GM18520 (cell line): ENCODE measurements at regions not wholly inside any gene's neighbourhood (a gene's known extent, or its start where the extent isn't known, plus 50 kb on each side); places are given as distances from the start of the nearest gene placed in this dataset.

Experiments
- ATAC-seq: cut with Tn5 transposase; IDR thresholded peaks from one replicate; pipeline ENCODE4 v1.9.1; 2021; ENCODE audit not compliant: unreplicated experiment

GRCh38 chr18:55121397-55122170 is 162.3 kb upstream of the CCDC68 start:
- no peak for ATAC-seq

DNA sequence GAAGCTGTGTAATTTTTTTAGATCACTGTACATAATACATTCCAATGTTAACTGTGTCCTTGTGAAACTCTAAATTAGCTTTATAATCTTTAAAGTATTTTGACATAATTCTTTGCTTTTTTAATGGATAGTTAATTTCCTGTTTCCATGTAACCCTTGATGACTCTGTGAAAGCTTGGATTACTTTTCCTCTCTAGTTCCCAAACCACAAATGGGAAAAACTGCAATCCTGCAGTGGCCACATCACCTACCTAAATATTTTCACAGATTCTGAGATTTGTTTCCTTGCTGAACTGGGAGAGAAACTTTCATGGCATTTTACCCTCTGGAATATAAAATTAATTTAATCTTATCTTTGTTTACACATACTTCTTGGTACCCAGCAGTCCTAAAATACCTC is 161.6 kb upstream of the CCDC68 start:
- no peak for ATAC-seq

DNA sequence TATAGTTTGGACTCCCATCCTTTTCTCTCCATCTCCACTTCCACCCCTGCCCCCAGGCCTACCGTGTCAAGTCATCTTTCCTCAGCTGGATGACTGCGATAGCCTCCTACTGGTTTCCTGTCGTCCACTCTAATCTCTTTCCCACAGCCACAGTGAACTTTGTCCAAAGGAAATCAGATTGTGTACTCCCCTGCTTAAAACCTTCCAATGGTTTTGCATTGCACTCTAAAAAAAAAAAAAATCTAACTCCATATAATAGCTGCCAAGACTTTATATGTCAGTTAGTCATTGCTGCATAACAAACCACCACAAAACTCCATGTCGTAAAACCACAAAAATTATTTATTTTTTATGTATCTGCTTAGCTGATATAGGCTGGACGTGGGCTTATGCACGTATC is 160.2 kb upstream of the CCDC68 start:
- no peak for ATAC-seq

- ATAC-seq = no peak
Observed at GRCh38 chr18:55119016-55119415, 159.8 kb upstream of the CCDC68 start.

- no peak for ATAC-seq
Observed at GRCh38 chr18:55116863-55117262, 157.6 kb upstream of the CCDC68 start.

- no peak for ATAC-seq
Observed at GRCh38 chr18:55115606-55116005, 156.3 kb upstream of the CCDC68 start.

DNA sequence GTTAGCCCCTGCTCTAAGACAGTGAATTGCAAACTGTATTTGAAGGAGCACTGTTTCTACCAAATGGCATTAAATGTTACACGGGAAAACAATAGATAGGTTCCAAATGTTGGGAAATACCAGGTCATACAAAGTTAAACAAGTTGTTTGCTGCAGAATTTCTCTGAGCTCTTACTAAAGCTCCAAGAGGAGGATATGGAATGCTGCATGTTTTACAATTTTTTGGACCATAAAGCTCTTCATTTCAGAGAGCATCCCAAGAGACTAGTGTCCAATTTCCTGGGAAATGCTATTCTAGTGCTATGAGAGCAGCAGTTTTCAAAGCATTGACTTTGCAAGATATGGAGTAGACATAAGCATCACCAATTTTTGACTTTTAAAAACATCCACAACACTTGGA is 155.6 kb upstream of the CCDC68 start:
- no peak for ATAC-seq

DNA sequence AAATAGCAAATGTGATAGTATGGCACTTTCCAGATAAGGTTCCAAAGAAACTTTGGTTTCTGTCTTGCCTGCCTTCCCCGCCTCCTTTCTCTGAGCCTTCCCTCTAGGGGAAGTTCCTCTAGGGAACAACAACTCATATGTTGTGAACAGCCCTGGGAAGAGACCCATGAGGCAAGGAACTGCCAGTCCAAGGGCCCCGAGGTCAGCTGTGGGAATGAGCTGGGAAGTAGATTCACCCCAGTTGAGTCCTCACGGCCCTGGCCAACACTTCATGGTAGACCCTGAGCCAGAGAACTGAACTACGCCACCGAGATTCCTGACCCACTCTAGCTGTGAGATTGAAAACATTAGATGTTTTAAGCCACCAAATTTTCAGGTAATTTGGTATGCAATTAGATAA is 154.5 kb upstream of the CCDC68 start:
- ATAC-seq = no peak

GRCh38 chr18:55111271-55111670 is 152.0 kb upstream of the CCDC68 start:
- ATAC-seq = no peak

GRCh38 chr18:55110436-55110835 is 151.2 kb upstream of the CCDC68 start:
- no peak for ATAC-seq

- no peak for ATAC-seq
Observed at GRCh38 chr18:55109818-55110414, 150.7 kb upstream of the CCDC68 start.

- ATAC-seq = no peak
Observed at GRCh38 chr18:55106906-55107305, 147.6 kb upstream of the CCDC68 start.

DNA sequence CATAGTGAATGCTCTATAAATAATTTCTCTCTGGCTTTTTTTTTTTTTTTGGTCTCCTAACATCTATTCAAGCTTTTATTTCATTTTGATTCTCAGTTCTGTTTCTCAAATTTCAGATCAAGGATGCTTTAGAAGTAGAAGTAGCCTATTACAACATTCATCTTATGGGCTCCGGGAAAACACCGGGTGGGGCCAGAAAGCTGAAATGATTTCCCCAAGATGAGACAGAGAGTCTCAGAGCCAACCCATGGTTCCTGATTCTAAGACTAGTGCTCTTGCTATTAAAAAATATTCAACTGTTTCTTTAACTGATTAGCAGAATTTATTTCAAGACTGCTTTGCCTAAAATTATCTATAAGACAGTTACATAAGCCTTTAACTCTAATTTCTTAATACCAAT is 147.2 kb upstream of the CCDC68 start:
- ATAC-seq = no peak

GRCh38 chr18:55105873-55106272 is 146.6 kb upstream of the CCDC68 start:
- no peak for ATAC-seq

GRCh38 chr18:55102958-55103456 is 143.7 kb upstream of the CCDC68 start:
- no peak for ATAC-seq

DNA sequence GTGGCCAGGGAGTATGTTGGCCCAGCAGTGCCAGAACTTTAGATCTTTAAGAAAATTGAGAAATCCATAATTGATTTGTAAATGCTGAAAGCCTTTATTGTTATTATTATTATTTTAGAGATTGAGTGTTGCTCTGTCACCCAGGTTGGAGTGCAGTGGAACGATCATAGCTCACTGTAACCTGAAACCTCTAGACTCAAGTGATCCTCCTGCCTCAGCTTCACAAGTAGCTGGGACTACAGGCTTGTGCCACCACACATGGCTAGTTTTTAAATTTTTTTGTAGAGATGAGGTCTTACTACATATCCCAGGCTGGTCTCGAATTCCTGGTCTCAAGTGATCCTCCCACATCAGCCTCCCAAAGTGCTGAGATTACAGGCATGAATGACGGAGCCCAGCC is 143.2 kb upstream of the CCDC68 start:
- no peak for ATAC-seq

- ATAC-seq = no peak
Observed at GRCh38 chr18:55101458-55101824, 142.2 kb upstream of the CCDC68 start.

DNA sequence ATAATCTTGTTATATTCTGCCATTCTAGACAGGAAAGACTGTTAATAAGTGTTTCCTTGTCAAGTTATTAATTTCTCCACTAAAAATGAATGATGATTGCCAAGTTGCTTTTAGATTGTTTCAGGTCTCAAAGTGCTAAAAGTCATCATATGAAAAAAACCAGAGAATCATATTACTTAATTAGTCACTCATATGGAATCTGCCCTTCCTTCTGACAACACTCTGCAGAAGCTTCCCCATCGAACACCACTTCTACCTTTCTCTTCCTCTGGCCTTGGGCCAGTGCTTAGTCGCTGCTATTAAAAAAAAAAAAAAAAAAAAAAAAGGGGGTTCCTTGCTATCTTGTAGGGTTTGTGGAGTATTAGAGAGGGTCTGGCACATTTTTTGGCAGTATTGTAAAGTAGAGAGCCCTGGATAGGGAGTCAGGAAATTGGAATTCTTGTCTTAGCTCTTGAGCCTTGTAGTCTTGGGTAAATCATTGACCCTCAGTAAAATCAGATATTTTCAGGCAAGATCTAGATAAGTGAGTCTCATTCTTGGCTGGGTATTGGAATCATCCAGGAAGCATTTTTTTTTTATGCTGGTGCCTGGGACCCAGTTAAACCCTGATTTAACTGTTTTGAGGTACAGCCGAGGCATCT is 141.7 kb upstream of the CCDC68 start:
- no peak for ATAC-seq

DNA sequence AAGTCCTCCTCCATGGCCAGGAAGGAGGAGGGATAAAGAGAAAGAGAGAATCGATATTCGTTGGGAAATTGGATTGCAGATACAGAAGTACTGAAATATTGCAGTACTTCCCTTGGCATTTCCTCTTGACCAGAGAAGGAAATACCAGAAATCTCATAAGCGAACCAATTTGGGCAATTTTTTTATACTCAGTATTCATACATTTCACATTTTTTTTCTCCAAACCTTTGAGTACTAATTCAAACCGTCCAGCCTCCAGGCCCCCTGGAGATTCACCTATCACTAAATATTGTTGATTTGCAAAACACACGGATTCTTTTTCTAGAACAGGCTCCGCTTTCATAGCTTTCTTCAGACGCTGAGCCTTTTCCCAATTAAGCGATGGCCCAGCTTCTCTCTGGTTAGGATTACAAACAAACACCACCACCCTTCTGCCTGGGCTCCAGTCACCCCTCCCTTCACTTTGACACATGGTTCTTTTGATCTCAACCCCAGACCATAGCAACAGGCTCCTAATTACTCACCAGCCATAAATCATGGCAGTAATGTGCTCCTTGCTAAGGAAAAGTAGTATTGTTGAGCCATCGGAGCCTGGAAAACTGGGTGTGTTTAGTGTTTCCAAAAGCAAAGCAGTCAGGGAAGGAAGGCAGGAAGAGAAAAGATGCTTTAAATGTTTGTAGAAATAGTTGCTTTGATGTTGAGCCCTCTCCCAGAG is 138.4 kb upstream of the CCDC68 start:
- no peak for ATAC-seq

- ATAC-seq = no peak
Observed at GRCh38 chr18:55096263-55096951, 137.1 kb upstream of the CCDC68 start.

GRCh38 chr18:55095584-55095983 is 136.3 kb upstream of the CCDC68 start:
- no peak for ATAC-seq
